ENCODE measurements at regions not wholly inside any gene's neighbourhood (a gene's known extent, or its start where the extent isn't known, plus 50 kb on each side); places are given as distances from the start of the nearest gene placed in this dataset.

DNA sequence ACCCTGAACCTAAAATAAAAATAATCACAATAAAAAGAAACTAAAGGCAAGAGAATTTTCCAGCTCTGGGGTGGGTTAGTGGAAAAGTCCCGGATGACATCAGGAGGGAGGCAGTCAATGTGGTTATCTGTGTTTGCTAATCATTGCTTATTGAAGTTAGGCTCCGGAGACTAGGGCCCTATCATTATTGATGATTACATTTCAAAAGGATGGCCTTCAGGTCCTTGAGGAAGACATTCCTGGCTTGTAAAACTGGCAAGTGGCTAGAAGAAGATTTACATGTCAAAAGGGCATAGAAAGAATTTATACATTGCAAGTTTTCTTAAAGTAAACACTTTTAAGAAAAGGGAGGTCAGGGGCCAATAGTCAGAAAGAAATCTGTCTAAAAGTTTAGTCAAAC is 123.4 kb downstream of the POSTN start (continued):
- TF ChIP-seq, protein P1, sequence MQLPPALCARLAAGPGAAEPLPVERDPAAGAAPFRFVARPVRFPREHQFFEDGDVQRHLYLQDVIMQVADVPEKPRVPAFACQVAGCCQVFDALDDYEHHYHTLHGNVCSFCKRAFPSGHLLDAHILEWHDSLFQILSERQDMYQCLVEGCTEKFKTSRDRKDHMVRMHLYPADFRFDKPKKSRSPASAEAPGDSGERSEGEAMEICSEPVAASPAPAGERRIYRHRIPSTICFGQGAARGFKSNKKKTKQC (CRISPR knock-in tag; IDR thresholded peaks at IDR 0.05): no peak

DNA sequence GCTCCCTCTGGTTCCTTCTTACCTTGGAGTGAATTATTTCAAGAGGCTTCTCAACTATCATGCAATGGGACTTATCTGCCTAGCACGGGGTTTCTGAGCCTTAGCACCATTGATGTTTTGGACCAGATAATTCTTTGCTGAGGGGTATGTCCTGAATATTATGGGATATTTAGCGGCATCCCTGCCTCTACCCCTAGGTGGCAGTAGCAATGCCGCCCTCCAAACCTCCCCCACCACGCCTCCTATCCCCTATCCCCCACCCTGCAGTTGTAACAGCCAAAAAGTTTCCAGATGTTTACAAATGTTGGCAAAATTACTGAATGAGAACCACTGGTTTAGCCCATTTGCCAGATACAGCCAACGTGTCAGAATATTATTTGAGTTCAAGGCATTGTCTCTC is 125.5 kb downstream of the POSTN start:
- CTCF ChIA-PET (ENCODE audit: low intra/inter-chr PET ratio): no interaction called here
- no peak for TF ChIP-seq ZNF445 (CRISPR knock-in tag; IDR thresholded peaks at IDR 0.05; ENCODE audit: low read depth)
- TF ChIP-seq, protein P2, sequence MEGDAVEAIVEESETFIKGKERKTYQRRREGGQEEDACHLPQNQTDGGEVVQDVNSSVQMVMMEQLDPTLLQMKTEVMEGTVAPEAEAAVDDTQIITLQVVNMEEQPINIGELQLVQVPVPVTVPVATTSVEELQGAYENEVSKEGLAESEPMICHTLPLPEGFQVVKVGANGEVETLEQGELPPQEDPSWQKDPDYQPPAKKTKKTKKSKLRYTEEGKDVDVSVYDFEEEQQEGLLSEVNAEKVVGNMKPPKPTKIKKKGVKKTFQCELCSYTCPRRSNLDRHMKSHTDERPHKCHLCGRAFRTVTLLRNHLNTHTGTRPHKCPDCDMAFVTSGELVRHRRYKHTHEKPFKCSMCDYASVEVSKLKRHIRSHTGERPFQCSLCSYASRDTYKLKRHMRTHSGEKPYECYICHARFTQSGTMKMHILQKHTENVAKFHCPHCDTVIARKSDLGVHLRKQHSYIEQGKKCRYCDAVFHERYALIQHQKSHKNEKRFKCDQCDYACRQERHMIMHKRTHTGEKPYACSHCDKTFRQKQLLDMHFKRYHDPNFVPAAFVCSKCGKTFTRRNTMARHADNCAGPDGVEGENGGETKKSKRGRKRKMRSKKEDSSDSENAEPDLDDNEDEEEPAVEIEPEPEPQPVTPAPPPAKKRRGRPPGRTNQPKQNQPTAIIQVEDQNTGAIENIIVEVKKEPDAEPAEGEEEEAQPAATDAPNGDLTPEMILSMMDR (IDR thresholded peaks at IDR 0.05 in 2 of 3, conservative IDR thresholded peaks at IDR 0.05 in 1 of 3; ENCODE audit: insufficient read depth in 2 of 3, low read depth in 1 of 3, low read length in 3 of 3): peak in 1 of 3 experiments; percentile 46; a peak in 3 of 6 replicates
- no peaks in the 10 kb centered on the region for H3K9me3 ChIP-seq (replicated peaks; ENCODE audit: control insufficient read depth, insufficient read depth, low read depth, low read length)
- H3K4me2 ChIP-seq (ENCODE audit: insufficient read depth, low read length): no peak overlapping the region
- H3K4me3 ChIP-seq: no peak overlapping the region
- H3K9me1 ChIP-seq (ENCODE audit: control insufficient read depth, insufficient read depth, low read length): no peaks in the 10 kb centered on the region
- H3K9ac ChIP-seq (ENCODE audit: insufficient read depth in 1 of 2, low read depth in 2 of 2, low read length in 2 of 2): no peak overlapping the region
- no peak overlapping the region for H2AFZ ChIP-seq (ENCODE audit: low read depth, low read length)
- no peaks in the 10 kb centered on the region for H4K20me1 ChIP-seq (replicated peaks; ENCODE audit: control insufficient read depth, insufficient read depth, low read length)
- WGBS (ENCODE audit: insufficient coverage, low coverage, missing lambda C conversion rate): 0% methylated on average over 3 of the region's 5 CpGs
- no peak for FAIRE-seq
- in situ Hi-C loops (cut with MboI): no loop called here
- H3K79me2 ChIP-seq (ENCODE audit: control insufficient read depth, insufficient read depth, low read length): no peaks in the 10 kb centered on the region
- POLR2A ChIA-PET: no interaction called here
- H3K36me3 ChIP-seq (ENCODE audit: control insufficient read depth, insufficient read depth, low read length): no peaks in the 10 kb centered on the region
- no peaks in the 10 kb centered on the region for H3K27me3 ChIP-seq (ENCODE audit: control insufficient read depth in 2 of 2, insufficient read depth in 2 of 2, low read length in 2 of 2)
- DNase-seq (ENCODE audit: extremely low read depth in 1 of 4, low spot score in 3 of 4): peak; percentile 8 to 32 (median 22)
- H3K27ac ChIP-seq (ENCODE audit: extremely low read depth, low read depth, low read length): no peak overlapping the region
- no peaks in the 10 kb centered on the region for H3K4me1 ChIP-seq (replicated peaks in 1 of 2; ENCODE audit: control insufficient read depth in 2 of 2, insufficient read depth in 2 of 2, low read length in 2 of 2)
- intact Hi-C loops (cut with micrococcal nuclease): no loop called here
- no TSS peak for BruUV-seq (replicated peaks)
- ATAC-seq: peak; percentile 54; the same call in 1 of the 3 replicates
